ENCODE measurements at regions not wholly inside any gene's neighbourhood (a gene's known extent, or its start where the extent isn't known, plus 50 kb on each side); places are given as distances from the start of the nearest gene placed in this dataset.

DNA sequence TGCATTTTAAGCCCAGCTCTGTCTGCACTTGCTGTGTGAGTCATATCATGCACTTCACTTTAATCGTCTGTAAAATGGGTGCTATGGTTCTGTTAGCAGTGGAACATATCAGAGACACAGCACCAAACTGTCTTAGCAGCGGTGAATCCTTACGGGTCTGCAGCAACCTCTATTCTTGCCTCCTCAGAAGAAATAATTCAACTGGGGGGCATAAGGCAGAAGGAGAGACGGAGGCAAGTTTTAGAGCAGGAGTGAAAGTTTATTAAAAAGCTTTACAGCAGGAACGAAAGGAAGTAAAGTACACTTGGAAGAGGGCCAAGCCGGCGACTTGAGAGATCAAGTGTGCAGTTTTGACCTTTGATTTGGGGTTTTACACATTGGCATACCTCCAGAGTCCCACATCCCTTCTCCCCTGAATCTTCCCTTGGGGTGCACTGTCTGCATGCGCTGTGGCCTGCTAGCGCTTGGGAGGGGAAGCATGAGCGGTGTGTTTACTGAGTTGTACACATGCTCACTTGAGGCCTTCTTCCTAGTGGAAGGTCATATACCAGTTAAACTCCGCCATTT is 109.8 kb downstream of the DDX1 start:
- no peak overlapping the region for H3K4me3 Mint-ChIP-seq

DNA sequence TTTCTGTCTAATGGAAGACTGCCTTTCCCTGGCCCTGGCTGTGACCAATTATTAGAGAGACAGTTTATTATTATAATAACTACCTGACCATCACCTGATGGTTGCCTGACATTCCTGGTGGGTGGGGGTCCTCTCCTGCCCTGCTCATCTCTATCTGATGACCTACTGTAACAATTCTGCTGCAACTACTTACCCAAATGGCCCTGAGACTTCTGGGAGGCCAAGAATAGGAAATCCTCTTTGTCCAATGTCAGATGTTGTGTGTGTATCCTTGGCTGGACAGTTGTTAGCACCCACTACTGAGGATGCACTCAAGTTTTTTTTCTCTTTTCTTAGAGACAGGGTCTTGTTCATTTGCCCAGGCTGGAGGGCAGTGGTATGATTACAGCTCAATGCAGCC is 110.3 kb downstream of the DDX1 start:
- CTCF ChIA-PET: no interaction called here
- no peaks in the 10 kb centered on the region for H3K36me3 Mint-ChIP-seq
- DNase-seq (ENCODE audit: low spot score): no peak
- POLR2A ChIA-PET: no interaction called here
- no peaks in the 10 kb centered on the region for H3K27me3 Mint-ChIP-seq (ENCODE audit: low read depth)
- no peak overlapping the region for H3K27ac Mint-ChIP-seq
- H3K4me3 Mint-ChIP-seq: no peak overlapping the region
- ATAC-seq: no peak
- peaks cover 5% of the 10 kb centered on the region; the same call in 1 of the 2 replicates for H3K9me3 Mint-ChIP-seq
- H3K4me1 Mint-ChIP-seq: peaks cover 4% of the 10 kb centered on the region; the same call in 1 of the 2 replicates
- TF ChIP-seq, protein P1, sequence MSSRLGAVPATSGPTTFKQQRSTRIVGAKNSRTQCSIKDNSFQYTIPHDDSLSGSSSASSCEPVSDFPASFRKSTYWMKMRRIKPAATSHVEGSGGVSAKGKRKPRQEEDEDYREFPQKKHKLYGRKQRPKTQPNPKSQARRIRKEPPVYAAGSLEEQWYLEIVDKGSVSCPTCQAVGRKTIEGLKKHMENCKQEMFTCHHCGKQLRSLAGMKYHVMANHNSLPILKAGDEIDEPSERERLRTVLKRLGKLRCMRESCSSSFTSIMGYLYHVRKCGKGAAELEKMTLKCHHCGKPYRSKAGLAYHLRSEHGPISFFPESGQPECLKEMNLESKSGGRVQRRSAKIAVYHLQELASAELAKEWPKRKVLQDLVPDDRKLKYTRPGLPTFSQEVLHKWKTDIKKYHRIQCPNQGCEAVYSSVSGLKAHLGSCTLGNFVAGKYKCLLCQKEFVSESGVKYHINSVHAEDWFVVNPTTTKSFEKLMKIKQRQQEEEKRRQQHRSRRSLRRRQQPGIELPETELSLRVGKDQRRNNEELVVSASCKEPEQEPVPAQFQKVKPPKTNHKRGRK (CRISPR knock-in tag; IDR thresholded peaks at IDR 0.05; ENCODE audit: borderline replicate concordance): no peak
- TF ChIP-seq, protein P2, sequence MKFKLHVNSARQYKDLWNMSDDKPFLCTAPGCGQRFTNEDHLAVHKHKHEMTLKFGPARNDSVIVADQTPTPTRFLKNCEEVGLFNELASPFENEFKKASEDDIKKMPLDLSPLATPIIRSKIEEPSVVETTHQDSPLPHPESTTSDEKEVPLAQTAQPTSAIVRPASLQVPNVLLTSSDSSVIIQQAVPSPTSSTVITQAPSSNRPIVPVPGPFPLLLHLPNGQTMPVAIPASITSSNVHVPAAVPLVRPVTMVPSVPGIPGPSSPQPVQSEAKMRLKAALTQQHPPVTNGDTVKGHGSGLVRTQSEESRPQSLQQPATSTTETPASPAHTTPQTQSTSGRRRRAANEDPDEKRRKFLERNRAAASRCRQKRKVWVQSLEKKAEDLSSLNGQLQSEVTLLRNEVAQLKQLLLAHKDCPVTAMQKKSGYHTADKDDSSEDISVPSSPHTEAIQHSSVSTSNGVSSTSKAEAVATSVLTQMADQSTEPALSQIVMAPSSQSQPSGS (CRISPR knock-in tag; IDR thresholded peaks at IDR 0.05; ENCODE audit: borderline replicate concordance, low read depth): no peak
- TF ChIP-seq, protein P3, sequence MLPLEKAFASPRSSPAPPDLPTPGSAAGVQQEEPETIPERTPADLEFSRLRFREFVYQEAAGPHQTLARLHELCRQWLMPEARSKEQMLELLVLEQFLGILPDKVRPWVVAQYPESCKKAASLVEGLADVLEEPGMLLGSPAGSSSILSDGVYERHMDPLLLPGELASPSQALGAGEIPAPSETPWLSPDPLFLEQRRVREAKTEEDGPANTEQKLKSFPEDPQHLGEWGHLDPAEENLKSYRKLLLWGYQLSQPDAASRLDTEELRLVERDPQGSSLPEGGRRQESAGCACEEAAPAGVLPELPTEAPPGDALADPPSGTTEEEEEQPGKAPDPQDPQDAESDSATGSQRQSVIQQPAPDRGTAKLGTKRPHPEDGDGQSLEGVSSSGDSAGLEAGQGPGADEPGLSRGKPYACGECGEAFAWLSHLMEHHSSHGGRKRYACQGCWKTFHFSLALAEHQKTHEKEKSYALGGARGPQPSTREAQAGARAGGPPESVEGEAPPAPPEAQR (CRISPR knock-in tag; IDR thresholded peaks at IDR 0.05): no peak
- TF ChIP-seq ZNF138 (CRISPR knock-in tag; conservative IDR thresholded peaks at IDR 0.05) (no peak), ZNF423 (CRISPR knock-in tag; IDR thresholded peaks at IDR 0.05) (no peak), TP53 (CRISPR knock-in tag; IDR thresholded peaks at IDR 0.05) (no peak), GTF2I (CRISPR knock-in tag; conservative IDR thresholded peaks at IDR 0.05) (no peak), GABPB1 (CRISPR knock-in tag; IDR thresholded peaks at IDR 0.05) (no peak)
- TF ChIP-seq, protein P4, sequence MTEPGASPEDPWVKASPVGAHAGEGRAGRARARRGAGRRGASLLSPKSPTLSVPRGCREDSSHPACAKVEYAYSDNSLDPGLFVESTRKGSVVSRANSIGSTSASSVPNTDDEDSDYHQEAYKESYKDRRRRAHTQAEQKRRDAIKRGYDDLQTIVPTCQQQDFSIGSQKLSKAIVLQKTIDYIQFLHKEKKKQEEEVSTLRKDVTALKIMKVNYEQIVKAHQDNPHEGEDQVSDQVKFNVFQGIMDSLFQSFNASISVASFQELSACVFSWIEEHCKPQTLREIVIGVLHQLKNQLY (CRISPR knock-in tag; IDR thresholded peaks at IDR 0.05): no peak
- TF ChIP-seq, protein P5, sequence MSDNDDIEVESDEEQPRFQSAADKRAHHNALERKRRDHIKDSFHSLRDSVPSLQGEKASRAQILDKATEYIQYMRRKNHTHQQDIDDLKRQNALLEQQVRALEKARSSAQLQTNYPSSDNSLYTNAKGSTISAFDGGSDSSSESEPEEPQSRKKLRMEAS (CRISPR knock-in tag; IDR thresholded peaks at IDR 0.05): no peak
- TF ChIP-seq, protein P6, sequence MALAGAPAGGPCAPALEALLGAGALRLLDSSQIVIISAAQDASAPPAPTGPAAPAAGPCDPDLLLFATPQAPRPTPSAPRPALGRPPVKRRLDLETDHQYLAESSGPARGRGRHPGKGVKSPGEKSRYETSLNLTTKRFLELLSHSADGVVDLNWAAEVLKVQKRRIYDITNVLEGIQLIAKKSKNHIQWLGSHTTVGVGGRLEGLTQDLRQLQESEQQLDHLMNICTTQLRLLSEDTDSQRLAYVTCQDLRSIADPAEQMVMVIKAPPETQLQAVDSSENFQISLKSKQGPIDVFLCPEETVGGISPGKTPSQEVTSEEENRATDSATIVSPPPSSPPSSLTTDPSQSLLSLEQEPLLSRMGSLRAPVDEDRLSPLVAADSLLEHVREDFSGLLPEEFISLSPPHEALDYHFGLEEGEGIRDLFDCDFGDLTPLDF (CRISPR knock-in tag; IDR thresholded peaks at IDR 0.05): no peak
- TF ChIP-seq, protein P7, sequence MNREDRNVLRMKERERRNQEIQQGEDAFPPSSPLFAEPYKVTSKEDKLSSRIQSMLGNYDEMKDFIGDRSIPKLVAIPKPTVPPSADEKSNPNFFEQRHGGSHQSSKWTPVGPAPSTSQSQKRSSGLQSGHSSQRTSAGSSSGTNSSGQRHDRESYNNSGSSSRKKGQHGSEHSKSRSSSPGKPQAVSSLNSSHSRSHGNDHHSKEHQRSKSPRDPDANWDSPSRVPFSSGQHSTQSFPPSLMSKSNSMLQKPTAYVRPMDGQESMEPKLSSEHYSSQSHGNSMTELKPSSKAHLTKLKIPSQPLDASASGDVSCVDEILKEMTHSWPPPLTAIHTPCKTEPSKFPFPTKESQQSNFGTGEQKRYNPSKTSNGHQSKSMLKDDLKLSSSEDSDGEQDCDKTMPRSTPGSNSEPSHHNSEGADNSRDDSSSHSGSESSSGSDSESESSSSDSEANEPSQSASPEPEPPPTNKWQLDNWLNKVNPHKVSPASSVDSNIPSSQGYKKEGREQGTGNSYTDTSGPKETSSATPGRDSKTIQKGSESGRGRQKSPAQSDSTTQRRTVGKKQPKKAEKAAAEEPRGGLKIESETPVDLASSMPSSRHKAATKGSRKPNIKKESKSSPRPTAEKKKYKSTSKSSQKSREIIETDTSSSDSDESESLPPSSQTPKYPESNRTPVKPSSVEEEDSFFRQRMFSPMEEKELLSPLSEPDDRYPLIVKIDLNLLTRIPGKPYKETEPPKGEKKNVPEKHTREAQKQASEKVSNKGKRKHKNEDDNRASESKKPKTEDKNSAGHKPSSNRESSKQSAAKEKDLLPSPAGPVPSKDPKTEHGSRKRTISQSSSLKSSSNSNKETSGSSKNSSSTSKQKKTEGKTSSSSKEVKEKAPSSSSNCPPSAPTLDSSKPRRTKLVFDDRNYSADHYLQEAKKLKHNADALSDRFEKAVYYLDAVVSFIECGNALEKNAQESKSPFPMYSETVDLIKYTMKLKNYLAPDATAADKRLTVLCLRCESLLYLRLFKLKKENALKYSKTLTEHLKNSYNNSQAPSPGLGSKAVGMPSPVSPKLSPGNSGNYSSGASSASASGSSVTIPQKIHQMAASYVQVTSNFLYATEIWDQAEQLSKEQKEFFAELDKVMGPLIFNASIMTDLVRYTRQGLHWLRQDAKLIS (CRISPR knock-in tag; IDR thresholded peaks at IDR 0.05; ENCODE audit: borderline replicate concordance): no peak
- TF ChIP-seq, protein P8, sequence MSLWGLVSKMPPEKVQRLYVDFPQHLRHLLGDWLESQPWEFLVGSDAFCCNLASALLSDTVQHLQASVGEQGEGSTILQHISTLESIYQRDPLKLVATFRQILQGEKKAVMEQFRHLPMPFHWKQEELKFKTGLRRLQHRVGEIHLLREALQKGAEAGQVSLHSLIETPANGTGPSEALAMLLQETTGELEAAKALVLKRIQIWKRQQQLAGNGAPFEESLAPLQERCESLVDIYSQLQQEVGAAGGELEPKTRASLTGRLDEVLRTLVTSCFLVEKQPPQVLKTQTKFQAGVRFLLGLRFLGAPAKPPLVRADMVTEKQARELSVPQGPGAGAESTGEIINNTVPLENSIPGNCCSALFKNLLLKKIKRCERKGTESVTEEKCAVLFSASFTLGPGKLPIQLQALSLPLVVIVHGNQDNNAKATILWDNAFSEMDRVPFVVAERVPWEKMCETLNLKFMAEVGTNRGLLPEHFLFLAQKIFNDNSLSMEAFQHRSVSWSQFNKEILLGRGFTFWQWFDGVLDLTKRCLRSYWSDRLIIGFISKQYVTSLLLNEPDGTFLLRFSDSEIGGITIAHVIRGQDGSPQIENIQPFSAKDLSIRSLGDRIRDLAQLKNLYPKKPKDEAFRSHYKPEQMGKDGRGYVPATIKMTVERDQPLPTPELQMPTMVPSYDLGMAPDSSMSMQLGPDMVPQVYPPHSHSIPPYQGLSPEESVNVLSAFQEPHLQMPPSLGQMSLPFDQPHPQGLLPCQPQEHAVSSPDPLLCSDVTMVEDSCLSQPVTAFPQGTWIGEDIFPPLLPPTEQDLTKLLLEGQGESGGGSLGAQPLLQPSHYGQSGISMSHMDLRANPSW (CRISPR knock-in tag; conservative IDR thresholded peaks at IDR 0.05; ENCODE audit: low read depth): no peak
- TF ChIP-seq, protein P9, sequence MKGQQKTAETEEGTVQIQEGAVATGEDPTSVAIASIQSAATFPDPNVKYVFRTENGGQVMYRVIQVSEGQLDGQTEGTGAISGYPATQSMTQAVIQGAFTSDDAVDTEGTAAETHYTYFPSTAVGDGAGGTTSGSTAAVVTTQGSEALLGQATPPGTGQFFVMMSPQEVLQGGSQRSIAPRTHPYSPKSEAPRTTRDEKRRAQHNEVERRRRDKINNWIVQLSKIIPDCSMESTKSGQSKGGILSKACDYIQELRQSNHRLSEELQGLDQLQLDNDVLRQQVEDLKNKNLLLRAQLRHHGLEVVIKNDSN (CRISPR knock-in tag; IDR thresholded peaks at IDR 0.05): no peak

More for the DNA sequence above, 109.8 kb downstream of the DDX1 start:
- TF ChIP-seq, protein P10, sequence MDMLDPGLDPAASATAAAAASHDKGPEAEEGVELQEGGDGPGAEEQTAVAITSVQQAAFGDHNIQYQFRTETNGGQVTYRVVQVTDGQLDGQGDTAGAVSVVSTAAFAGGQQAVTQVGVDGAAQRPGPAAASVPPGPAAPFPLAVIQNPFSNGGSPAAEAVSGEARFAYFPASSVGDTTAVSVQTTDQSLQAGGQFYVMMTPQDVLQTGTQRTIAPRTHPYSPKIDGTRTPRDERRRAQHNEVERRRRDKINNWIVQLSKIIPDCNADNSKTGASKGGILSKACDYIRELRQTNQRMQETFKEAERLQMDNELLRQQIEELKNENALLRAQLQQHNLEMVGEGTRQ (CRISPR knock-in tag; IDR thresholded peaks at IDR 0.05): no peak
- TF ChIP-seq, protein P11, sequence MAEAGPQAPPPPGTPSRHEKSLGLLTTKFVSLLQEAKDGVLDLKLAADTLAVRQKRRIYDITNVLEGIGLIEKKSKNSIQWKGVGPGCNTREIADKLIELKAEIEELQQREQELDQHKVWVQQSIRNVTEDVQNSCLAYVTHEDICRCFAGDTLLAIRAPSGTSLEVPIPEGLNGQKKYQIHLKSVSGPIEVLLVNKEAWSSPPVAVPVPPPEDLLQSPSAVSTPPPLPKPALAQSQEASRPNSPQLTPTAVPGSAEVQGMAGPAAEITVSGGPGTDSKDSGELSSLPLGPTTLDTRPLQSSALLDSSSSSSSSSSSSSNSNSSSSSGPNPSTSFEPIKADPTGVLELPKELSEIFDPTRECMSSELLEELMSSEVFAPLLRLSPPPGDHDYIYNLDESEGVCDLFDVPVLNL (CRISPR knock-in tag; IDR thresholded peaks at IDR 0.05; ENCODE audit: borderline replicate concordance, low read depth): no peak
- TF ChIP-seq SOX15 (CRISPR knock-in tag; IDR thresholded peaks at IDR 0.05): no peak
- peaks cover 5% of the 10 kb centered on the region; the same call in 1 of the 2 replicates for H3K9me3 Mint-ChIP-seq
- ChIA-PET POLR2A (no interaction called here), CTCF (no interaction called here)
- H3K36me3 Mint-ChIP-seq: no peaks in the 10 kb centered on the region
- H3K4me1 Mint-ChIP-seq: peaks cover 4% of the 10 kb centered on the region; the same call in 1 of the 2 replicates
- H3K27me3 Mint-ChIP-seq (ENCODE audit: low read depth): no peaks in the 10 kb centered on the region
- DNase-seq (ENCODE audit: low spot score) (no peak), ATAC-seq (no peak)
- H3K27ac Mint-ChIP-seq: no peak overlapping the region
